ENCODE measurements at regions not wholly inside any gene's neighbourhood (a gene's known extent, or its start where the extent isn't known, plus 50 kb on each side); places are given as distances from the start of the nearest gene placed in this dataset.
"Not testable (repeated sequence)": the region's sequence is repeated elsewhere in the genome, so short reads cannot be mapped to it uniquely, and the experiment has no call there.

DNA sequence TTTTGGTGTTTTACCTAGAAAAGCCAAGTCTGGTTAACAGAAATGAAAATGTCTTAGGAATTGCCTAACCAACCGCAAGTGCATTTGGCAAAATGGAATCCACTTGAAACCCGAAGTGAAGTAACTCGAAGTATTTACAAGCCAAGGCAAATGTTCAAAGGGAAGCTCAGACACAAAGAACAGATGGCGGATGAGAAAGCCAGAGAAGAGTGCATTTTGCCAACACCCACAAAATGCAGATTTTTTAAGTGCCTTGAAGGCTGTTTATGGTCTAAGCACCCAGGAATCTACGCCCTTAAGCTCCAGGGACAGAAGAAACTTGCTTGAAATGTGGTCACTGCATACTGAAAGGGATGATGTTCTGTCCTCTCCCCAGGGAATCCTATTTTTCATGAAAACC, 70.0 kb upstream of the TBXT start:
- no peak for DNase-seq (ENCODE audit: low spot score in 2 of 2)
- Histone ChIP-seq H3K9me3 (no peaks in the 10 kb centered on the region), H3K4me1 (no peaks in the 10 kb centered on the region), H3K27me3 (no peaks in the 10 kb centered on the region), H3K36me3 (no peaks in the 10 kb centered on the region), H3K27ac (no peak overlapping the region), H3K4me3 (no peak overlapping the region)
- intact Hi-C loops (cut with DNase I) = no loop called here
- TF ChIP-seq, protein P1, sequence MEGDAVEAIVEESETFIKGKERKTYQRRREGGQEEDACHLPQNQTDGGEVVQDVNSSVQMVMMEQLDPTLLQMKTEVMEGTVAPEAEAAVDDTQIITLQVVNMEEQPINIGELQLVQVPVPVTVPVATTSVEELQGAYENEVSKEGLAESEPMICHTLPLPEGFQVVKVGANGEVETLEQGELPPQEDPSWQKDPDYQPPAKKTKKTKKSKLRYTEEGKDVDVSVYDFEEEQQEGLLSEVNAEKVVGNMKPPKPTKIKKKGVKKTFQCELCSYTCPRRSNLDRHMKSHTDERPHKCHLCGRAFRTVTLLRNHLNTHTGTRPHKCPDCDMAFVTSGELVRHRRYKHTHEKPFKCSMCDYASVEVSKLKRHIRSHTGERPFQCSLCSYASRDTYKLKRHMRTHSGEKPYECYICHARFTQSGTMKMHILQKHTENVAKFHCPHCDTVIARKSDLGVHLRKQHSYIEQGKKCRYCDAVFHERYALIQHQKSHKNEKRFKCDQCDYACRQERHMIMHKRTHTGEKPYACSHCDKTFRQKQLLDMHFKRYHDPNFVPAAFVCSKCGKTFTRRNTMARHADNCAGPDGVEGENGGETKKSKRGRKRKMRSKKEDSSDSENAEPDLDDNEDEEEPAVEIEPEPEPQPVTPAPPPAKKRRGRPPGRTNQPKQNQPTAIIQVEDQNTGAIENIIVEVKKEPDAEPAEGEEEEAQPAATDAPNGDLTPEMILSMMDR (IDR thresholded peaks at IDR 0.05) = no peak

DNA sequence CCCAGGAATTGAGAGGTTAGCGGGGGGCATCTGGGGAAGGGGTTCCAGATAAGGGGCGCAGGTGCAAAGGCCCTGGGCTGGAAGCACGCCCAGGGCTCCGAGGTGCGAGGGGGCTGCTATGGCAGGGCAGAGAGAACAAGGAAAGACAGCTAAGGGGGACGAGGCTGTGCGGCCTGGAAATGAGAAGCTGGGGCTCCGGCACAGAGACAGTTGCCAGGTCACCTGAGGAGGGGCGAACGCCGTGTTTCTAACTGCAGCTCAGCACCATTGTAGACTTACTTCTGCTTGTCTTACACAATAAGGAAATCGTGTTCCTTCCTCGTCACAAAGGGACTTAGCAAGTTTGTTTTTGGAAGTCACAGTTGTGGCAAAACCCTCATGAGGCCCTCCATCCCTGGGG, 68.9 kb upstream of the TBXT start:
- Histone ChIP-seq H3K36me3 (no peaks in the 10 kb centered on the region), H3K27me3 (no peaks in the 10 kb centered on the region), H3K9me3 (no peaks in the 10 kb centered on the region), H3K4me1 (no peaks in the 10 kb centered on the region), H3K4me3 (no peak overlapping the region), H3K27ac (no peak overlapping the region)
- DNase-seq (ENCODE audit: low spot score in 2 of 2) = no peak
- intact Hi-C loops (cut with DNase I) = no loop called here
- TF ChIP-seq, protein P1 (IDR thresholded peaks at IDR 0.05) = no peak

DNA sequence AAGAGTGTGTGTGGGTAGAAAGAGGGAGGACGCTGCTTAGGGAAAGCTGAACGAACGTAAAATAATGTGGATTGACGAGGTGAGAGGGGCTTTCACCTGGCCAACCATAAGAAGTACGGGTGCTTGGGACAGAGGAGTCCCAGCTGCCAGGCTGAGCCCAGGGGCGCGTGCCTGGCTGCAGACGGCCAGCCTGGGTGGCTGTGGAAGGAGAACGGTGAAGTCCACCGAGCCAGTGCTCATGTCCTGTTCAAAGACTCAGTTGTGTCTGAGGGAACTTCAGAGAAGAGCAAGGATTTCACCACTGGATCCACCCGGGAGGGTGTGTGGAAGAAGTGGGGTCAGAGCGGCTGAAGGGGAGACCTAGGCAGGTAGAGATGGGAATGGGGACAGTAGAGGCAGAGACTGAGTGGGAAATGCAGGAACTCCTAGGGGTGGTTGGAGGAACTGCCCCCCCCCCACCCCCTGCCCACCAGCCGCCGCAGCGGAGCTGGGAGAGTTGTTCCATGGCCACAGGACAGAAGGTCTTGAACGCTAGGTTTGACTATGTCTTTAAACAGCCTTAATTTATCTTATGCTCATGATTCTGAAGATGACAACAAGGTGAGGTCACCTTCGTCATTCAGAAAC, 68.1 kb upstream of the TBXT start:
- Histone ChIP-seq H3K9me3 (no peaks in the 10 kb centered on the region), H3K4me3 (no peak overlapping the region), H3K27ac (no peak overlapping the region), H3K27me3 (no peaks in the 10 kb centered on the region), H3K36me3 (no peaks in the 10 kb centered on the region), H3K4me1 (no peaks in the 10 kb centered on the region)
- TF ChIP-seq, protein P1 (IDR thresholded peaks at IDR 0.05) = no peak
- DNase-seq (ENCODE audit: low spot score in 2 of 2) = no peak
- intact Hi-C loops (cut with DNase I) = no loop called here

DNA sequence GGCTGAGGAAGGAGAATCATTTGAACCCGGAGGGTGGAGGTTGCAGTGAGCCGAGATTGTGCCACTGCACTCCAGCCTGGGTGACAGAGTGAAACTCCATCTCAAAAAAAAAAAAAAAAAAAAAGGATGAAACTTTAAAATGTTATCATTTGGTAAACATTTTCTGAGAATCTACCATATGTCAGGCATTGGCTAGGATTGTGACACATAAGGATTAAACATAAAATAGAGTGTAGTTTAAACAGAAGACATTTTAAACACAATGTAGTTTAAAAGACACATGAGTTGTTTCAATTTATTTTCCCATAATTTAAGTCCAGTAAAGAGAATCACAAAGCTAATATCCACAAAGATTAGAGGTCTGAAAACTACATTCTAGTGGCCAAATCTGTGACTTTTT, 63.5 kb upstream of the TBXT start:
- H3K4me3 ChIP-seq; H3K9me3 ChIP-seq; intact Hi-C loops (cut with DNase I); H3K27me3 ChIP-seq; DNase-seq (ENCODE audit: low spot score in 2 of 2); H3K4me1 ChIP-seq; H3K27ac ChIP-seq; H3K36me3 ChIP-seq: not testable (repeated sequence)

DNA sequence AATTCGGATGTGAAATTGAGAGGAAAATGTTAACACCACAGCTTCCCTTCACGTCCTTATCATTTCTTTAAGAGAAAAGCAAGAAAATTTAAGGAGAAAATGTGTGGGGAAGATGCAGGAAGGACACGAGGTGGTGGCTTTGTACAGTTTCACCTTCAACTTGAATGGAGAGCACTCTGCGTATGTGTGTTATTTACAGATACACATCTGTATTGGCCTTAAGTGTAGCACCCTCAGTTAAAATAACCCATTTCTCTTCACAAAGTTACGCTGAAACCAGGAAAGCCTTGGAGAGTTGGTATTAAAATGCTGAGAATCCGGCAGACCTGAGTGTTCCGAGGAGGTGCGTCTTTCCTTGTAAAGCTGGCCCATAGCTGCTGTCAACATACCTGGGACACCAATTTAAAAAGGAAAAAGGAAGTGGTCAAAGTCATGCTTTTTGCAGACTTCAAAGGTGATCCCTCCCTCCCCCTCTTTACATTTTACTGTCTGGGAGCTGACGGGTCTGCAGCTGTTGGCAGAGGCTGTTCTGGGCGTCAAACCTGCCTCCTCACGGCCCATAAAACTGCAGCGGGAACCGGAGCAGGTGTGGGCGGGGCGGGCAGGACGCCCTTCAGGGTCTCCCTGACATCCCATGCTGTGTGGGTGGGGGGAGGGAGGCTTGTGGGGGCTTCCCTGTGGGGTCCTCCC, 61.3 kb upstream of the TBXT start:
- intact Hi-C loops (cut with DNase I) = no loop called here
- no peaks in the 10 kb centered on the region for H3K27me3 ChIP-seq
- TF ChIP-seq, protein P1 (IDR thresholded peaks at IDR 0.05) = no peak

DNA sequence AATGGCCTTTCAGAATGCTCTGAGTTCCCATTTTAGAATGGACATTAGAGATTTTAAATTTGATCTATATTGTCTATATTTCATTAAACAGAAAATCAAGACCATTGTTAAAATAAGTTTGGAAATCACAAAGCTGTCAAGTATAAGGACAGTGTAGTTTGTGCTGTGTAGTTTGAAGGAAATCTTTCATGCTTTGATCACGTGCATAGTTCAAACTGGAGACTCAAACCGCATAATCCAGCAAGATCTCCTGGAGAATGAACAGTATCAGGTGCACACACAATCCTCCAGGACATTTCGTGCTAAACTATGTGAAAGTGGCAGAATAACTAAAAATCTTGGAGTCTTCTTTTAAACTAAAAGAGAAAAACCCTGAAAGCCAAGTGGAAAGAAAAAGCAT, 60.8 kb upstream of the TBXT start:
- Histone ChIP-seq H3K9me3 (no peaks in the 10 kb centered on the region), H3K4me3 (no peak overlapping the region), H3K27ac (no peak overlapping the region), H3K27me3 (no peaks in the 10 kb centered on the region), H3K4me1 (no peaks in the 10 kb centered on the region), H3K36me3 (no peaks in the 10 kb centered on the region)
- intact Hi-C loops (cut with DNase I) = no loop called here
- TF ChIP-seq, protein P1 (IDR thresholded peaks at IDR 0.05) = no peak
- no peak for DNase-seq (ENCODE audit: low spot score in 2 of 2)

More for the DNA sequence above, 61.3 kb upstream of the TBXT start:
- H3K27ac ChIP-seq = no peak overlapping the region
- H3K4me3 ChIP-seq = no peak overlapping the region
- no peaks in the 10 kb centered on the region for H3K9me3 ChIP-seq
- H3K36me3 ChIP-seq = no peaks in the 10 kb centered on the region
- H3K4me1 ChIP-seq = no peaks in the 10 kb centered on the region
- DNase-seq (ENCODE audit: low spot score in 2 of 2) = no peak

All from ascending aorta (tissue), 2 donors.